Testis (tissue), 2 donors: ENCODE measurements at regions not wholly inside any gene's neighbourhood (a gene's known extent, or its start where the extent isn't known, plus 50 kb on each side); places are given as distances from the start of the nearest gene placed in this dataset.
"Not testable (repeated sequence)": the region's sequence is repeated elsewhere in the genome, so short reads cannot be mapped to it uniquely, and the experiment has no call there.

Source experiments
- DNase-seq: peaks from one replicate; pipeline ENCODE4 v3.0.0-alpha.2; 2019
- H3K27ac ChIP-seq, 2 donors: fragments of 200-600 bp; sonication (generic); one replicate each; pipeline ENCODE4 v1.5.1; 2019
- H3K27me3 ChIP-seq: fragments of 200-600 bp; sonication (generic); one replicate; pipeline ENCODE4 v1.5.1; 2019
- H3K36me3 ChIP-seq: fragments of 200-600 bp; sonication (generic); one replicate; pipeline ENCODE4 v1.5.1; 2017; ENCODE audit warnings: low read depth; ENCODE audit errors: missing control alignments
- H3K4me1 ChIP-seq: fragments of 200-600 bp; sonication (generic); one replicate; pipeline ENCODE4 v1.5.1; 2019
- H3K4me3 ChIP-seq, 2 donors: fragments of 200-600 bp; sonication (generic); one replicate each; pipeline ENCODE4 v1.5.1; 2017 to 2019
- H3K9me3 ChIP-seq: fragments of 200-600 bp; sonication (generic); one replicate; pipeline ENCODE4 v1.5.1; 2017
- CTCF ChIP-seq, 3 experiments: fragments of 450-650 bp in 2 of 3; fragments of 200-600 bp in 1 of 3; sonication (generic) in 1 of 3; IDR thresholded peaks; one replicate each; pipeline ENCODE4 v1.5.1; 2016 to 2019; ENCODE audit warnings: antibody characterized with exemption in 3 of 3, mild to moderate bottlenecking in 2 of 3, moderate library complexity in 1 of 3
- POLR2A ChIP-seq: fragments of 450-650 bp; IDR thresholded peaks from one replicate; pipeline ENCODE4 v1.6.1; 2017; ENCODE audit warnings: antibody characterized with exemption, mild to moderate bottlenecking, moderate library complexity
- WGBS, 2 donors: methylation state at CpG; one replicate each; pipeline ENCODE4 v1.1.5; 2018; 5-methylcytosine and 5-hydroxymethylcytosine counted together
- intact Hi-C: fragments of 100-400 bp; cut with DNase I; formaldehyde crosslinking; loops from one replicate; pipeline ENCODE4 v1.15.1; 2023; ENCODE audit warnings: low total_unique reads

- H3K9me3 ChIP-seq, result no peaks in the 10 kb centered on the region
- DNase-seq, result no peak
- intact Hi-C loops, result no loop called here
- no peak overlapping the region for H3K4me3 ChIP-seq
- WGBS, 2 donors, result 78 to 81% methylated on average over 1 of the region's 1 CpG
- no peak overlapping the region for H3K27ac ChIP-seq
- no peaks in the 10 kb centered on the region for H3K36me3 ChIP-seq
- H3K4me1 ChIP-seq, result no peaks in the 10 kb centered on the region
- H3K27me3 ChIP-seq, result no peaks in the 10 kb centered on the region
- TF ChIP-seq CTCF (IDR thresholded peaks at IDR 0.05) (no peak), POLR2A (no peak)
Observed at GRCh38 chr2:183759033-183759432, 634.8 kb downstream of the NUP35 start.

GRCh38 chr2:183773775-183774174, 649.5 kb downstream of the NUP35 start:
- Histone ChIP-seq H3K4me3 (no peak overlapping the region), H3K27ac (no peak overlapping the region), H3K4me1 (no peaks in the 10 kb centered on the region), H3K9me3 (no peaks in the 10 kb centered on the region), H3K27me3 (no peaks in the 10 kb centered on the region), H3K36me3 (no peaks in the 10 kb centered on the region)
- intact Hi-C loops, result no loop called here
- WGBS, 2 donors, result 70 to 82% methylated on average over 3 of the region's 3 CpGs
- no peak for DNase-seq
- TF ChIP-seq POLR2A, result no peak
- no peak for TF ChIP-seq CTCF (IDR thresholded peaks at IDR 0.05)

GRCh38 chr2:183780072-183780471, 655.8 kb downstream of the NUP35 start:
- intact Hi-C loops, result no loop called here
- Histone ChIP-seq H3K36me3 (no peaks in the 10 kb centered on the region), H3K27ac (no peak overlapping the region), H3K4me1 (no peaks in the 10 kb centered on the region), H3K4me3 (no peak overlapping the region), H3K27me3 (no peaks in the 10 kb centered on the region), H3K9me3 (no peaks in the 10 kb centered on the region)
- no peak for DNase-seq
- TF ChIP-seq CTCF (IDR thresholded peaks at IDR 0.05) (no peak), POLR2A (no peak)
- WGBS, 2 donors, result 49 to 98% methylated on average over 2 of the region's 2 CpGs

DNA sequence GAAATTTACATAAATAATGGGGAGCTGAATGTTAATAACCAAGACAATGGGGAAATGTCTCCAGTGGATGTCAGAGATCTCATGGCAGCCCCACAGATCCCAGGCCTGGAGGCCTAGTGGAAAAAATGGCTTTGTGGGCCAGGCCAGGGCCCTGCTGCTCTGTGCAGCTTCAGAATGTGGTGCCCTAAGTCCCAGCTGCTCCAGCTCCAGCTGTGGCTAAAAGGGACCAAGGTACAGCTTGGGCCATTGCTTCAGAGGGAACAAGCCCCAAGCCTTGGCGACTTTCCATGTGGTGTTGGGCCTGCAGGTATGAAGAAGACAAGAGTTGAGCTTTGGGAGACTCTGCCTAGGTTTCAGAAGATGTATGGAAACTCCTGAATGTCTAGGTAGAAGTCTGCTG, 658.2 kb downstream of the NUP35 start:
- intact Hi-C loops, result no loop called here
- no peak for DNase-seq
- Histone ChIP-seq H3K4me3 (no peak overlapping the region), H3K27ac (no peak overlapping the region), H3K27me3 (no peaks in the 10 kb centered on the region), H3K36me3 (no peaks in the 10 kb centered on the region), H3K9me3 (no peaks in the 10 kb centered on the region), H3K4me1 (no peaks in the 10 kb centered on the region)
- no peak for TF ChIP-seq POLR2A
- TF ChIP-seq CTCF (IDR thresholded peaks at IDR 0.05), result no peak
- WGBS, 2 donors, result 71 to 100% methylated on average over 1 of the region's 1 CpG

GRCh38 chr2:183788796-183789195, 664.6 kb downstream of the NUP35 start:
- WGBS, 2 donors, result 86 to 93% methylated on average over 2 to 8 of the region's 8 CpGs
- H3K36me3 ChIP-seq, H3K27me3 ChIP-seq, H3K4me3 ChIP-seq, intact Hi-C loops, H3K4me1 ChIP-seq, DNase-seq, H3K9me3 ChIP-seq, H3K27ac ChIP-seq: not testable (repeated sequence)

DNA sequence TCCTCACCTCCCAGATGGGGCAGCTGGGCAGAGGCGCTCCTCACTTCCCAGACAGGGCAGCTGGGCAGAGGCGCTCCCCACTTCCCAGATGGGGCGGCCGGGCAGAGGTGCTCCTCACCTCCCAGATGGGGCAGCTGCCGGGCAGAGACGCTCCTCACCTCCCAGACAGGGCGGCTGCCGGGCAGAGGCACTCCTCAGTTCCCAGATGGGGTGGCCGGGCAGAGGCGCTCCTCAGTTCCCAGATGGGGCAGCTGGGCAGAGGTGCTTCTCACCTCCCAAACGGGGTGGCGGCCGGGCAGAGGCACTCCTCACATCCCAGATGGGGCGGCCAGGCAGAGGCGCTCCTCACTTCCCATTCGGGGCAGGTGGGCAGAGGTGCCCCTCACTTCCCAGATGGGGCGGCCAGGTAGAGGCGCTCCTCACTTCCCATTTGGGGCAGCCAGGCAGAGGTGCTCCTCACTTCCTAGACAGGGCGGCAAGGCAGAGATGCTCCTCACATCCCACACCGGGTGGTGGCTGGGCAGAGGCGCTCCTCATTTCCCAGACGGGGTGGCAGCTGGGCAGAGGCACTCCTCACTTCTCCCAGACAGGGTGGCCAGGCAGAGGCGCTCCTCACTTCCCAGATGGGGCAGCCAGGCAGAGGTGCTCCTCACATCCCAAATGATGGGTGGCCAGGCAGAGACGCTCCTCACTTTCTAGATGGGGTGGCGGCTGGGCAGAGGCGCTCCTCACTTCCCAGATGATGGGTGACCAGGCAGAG, 668.1 kb downstream of the NUP35 start:
- H3K4me1 ChIP-seq, H3K4me3 ChIP-seq, H3K27me3 ChIP-seq, H3K27ac ChIP-seq, DNase-seq, intact Hi-C loops, H3K36me3 ChIP-seq, H3K9me3 ChIP-seq: not testable (repeated sequence)
- WGBS, 2 donors, result 93 to 95% methylated on average over 14 to 26 of the region's 26 CpGs
